Stomach (tissue), 4 donors: ENCODE measurements at regions not wholly inside any gene's neighbourhood (a gene's known extent, or its start where the extent isn't known, plus 50 kb on each side); places are given as distances from the start of the nearest gene placed in this dataset.
"Not testable (repeated sequence)": the region's sequence is repeated elsewhere in the genome, so short reads cannot be mapped to it uniquely, and the experiment has no call there.

ENCODE experiments used
- CTCF ChIP-seq, 7 experiments: fragments of 450-650 bp in 4 of 7; fragments of 200-600 bp in 3 of 7; sonication (generic) in 3 of 7; IDR thresholded peaks; one replicate each; pipeline ENCODE4 v1.5.1; 2016 to 2019; ENCODE audit warnings: antibody characterized with exemption in 7 of 7, control low read depth in 2 of 7, mild to moderate bottlenecking in 1 of 7
- EP300 ChIP-seq: sonication (generic); formaldehyde crosslinking; IDR thresholded peaks from one replicate; pipeline ENCODE4 v1.6.1; 2017; ENCODE audit warnings: antibody characterized with exemption
- POLR2A ChIP-seq, 4 donors: fragments of 450-650 bp; IDR thresholded peaks; one replicate each; pipeline ENCODE4 v1.6.1; 2016; ENCODE audit warnings: antibody characterized with exemption in 4 of 4, control low read depth in 2 of 4, mild to moderate bottlenecking in 1 of 4, moderate library complexity in 1 of 4
- POLR2AphosphoS5 ChIP-seq, 3 donors: sonication (generic); formaldehyde crosslinking; IDR thresholded peaks; one replicate each; pipeline ENCODE4 v1.6.1; 2016; ENCODE audit warnings: antibody characterized with exemption in 3 of 3

GRCh38 chr12:46058697-46059096 lies 68.3 kb upstream of the SCAF11 start:
- not testable (repeated sequence) for TF ChIP-seq EP300; POLR2A (IDR thresholded peaks at IDR 0.05); POLR2AphosphoS5 (IDR thresholded peaks at IDR 0.05); CTCF (IDR thresholded peaks at IDR 0.05)
